ENCODE measurements at regions not wholly inside any gene's neighbourhood (a gene's known extent, or its start where the extent isn't known, plus 50 kb on each side); places are given as distances from the start of the nearest gene placed in this dataset.
"Not testable (repeated sequence)": the region's sequence is repeated elsewhere in the genome, so short reads cannot be mapped to it uniquely, and the experiment has no call there.

DNA sequence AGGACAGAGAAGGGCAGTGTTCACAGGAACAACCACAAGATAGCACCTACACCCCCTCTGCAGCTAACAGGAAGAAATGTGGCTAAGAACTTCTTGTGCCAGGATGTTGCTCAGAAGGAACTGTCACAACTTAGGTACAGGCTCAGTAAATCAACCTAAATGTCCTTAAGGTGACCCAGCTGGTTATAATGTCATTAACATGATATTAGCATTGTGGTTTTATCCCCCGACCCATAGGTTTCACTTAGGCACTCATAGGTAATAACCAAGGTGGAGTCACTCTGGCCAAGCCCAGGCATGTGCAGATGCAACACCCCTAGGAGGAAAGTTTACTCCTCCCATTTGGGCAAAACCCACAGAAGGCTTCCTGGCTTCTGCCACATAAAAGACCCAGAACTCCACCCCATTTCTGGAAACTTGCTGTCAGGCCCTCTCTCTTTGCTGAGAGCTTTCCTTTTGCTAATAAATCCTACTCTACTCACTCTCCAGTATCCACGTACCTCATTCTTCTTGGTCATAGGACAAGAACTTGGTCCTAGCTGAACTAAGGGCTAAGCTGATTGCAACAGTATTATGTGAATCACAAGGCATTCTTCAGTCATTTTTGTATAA lies 951.3 kb downstream of the SLITRK5 start:
- DNase-seq = no peak

GRCh38 chr13:88623150-88623549 lies 952.0 kb downstream of the SLITRK5 start:
- no peak for DNase-seq

DNA sequence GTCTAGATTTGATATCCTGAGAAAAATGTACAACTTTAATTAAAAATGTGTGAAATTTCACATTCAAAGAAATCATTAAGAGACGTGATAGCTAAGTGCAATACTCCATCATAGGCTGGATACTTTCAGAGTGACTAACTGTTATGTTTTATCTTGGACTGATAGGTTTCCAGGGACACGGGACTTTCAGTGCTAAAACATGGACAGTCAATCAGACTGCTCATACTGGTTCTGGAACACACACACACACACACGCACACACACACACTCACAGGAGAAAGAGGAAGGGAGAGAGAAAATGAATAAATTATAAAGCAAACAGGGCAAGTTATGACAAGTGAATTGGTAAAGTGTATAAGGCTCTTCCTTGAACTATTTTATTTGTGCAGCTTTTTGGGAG lies 955.9 kb downstream of the SLITRK5 start:
- DNase-seq = no peak

- no peak for DNase-seq
Measured at GRCh38 chr13:88628882-88629281, 957.7 kb downstream of the SLITRK5 start.

DNA sequence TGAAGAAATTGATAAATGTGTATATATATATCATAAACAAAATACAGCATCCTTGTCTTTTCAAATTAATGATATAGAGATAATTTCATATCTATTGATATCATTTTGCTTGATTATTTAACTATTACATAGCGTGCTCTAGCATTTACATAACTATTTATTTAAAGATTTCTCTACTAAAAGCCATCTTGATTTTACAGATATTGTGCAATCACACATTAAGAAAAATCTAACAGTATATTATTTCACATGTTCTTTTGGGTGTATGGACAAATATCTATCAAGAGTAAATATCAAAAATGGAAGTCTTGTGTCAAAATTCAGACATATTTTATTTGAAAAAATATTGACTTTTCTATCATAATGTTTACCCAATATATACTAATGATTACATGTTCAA lies 966.8 kb downstream of the SLITRK5 start:
- DNase-seq = no peak

DNA sequence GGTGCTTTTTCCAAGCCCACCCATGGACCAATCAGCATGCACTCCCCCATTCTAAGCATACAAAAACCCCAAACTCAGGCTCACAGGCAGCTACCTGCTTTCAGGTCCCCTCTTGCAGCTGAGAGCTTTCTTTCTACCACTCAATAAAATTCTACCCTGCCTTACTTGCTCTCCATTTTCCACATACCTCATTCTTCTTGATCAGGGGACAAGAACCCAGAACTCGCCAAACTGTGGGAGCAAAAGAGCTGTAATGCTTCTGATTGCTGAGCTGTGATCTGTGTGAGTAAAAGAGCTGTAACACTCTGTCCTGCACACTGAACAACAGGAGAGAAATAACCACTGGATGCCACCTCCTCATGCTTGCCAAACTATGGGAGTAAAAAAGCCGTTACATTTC lies 972.1 kb downstream of the SLITRK5 start:
- no peak for DNase-seq

- DNase-seq = no peak
Measured at GRCh38 chr13:88648598-88649373, 977.6 kb downstream of the SLITRK5 start.

- no peak for DNase-seq
Measured at GRCh38 chr13:88649855-88650254, 978.7 kb downstream of the SLITRK5 start.

- no peak for DNase-seq
Measured at GRCh38 chr13:88651531-88651930, 980.4 kb downstream of the SLITRK5 start.

DNA sequence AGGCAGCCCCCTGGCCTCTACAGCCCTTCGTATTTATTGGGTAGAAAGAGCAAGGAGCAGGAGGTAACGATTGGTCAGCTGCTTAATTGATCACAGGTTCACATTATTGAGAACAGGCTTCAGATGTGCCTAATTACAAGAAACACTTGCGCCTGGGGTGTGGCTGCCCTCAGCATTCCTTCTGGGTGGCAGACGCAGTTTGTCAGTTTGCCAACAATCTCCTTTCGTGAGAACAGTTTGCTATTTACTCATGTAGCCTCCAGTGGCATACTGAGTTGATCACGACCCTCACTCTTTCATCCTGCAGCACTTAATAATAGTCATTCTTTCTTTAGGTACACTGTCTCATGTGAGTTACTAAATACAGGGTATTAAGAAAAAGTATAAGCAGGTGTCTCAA lies 985.6 kb downstream of the SLITRK5 start:
- DNase-seq = peak; percentile 0

DNA sequence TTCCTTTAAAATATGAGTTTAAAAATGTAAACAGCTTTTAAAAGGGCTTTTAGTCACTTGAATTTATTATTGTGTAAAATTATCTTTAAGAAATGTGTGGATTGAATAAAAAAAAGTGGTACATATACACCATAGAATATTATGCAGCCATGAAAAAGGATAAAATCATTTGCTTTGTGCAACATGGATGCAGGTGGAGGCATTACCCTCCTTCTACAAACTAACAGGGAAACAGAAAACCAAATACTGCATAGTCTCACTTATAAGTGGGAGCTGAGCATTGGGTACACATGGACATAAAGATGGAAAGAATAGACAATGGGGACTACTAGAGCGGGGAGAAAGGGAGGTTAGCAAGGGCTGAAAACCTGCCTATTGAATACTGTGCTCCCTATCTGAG lies 999.3 kb downstream of the SLITRK5 start:
- no peak for DNase-seq

- no peak for DNase-seq
Measured at GRCh38 chr13:88674841-88675240, 1003.7 kb downstream of the SLITRK5 start.

- no peak for DNase-seq
Measured at GRCh38 chr13:88675347-88675996, 1004.3 kb downstream of the SLITRK5 start.

DNA sequence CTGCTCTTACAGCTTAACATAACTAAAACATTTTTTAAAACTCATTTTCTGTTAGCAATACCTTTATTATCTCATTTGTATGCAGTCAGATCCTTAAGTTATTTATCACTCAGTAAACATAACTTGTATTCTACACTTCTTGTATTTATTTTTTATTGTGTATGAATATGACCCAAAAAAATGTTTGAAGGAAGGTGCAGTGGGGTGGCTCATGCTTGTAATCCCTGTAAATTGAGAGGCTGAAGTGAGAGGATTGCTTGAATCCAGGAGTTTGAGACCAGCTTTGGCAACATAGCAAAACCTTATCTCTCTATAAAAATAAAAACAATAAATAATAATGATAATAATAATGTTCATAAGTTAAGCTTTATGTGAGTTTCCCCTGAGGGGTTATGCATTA lies 1004.8 kb downstream of the SLITRK5 start:
- no peak for DNase-seq

- DNase-seq = no peak
Measured at GRCh38 chr13:88685459-88685858, 1014.3 kb downstream of the SLITRK5 start.

GRCh38 chr13:88701551-88701950 lies 1030.4 kb downstream of the SLITRK5 start:
- no peak for DNase-seq

DNA sequence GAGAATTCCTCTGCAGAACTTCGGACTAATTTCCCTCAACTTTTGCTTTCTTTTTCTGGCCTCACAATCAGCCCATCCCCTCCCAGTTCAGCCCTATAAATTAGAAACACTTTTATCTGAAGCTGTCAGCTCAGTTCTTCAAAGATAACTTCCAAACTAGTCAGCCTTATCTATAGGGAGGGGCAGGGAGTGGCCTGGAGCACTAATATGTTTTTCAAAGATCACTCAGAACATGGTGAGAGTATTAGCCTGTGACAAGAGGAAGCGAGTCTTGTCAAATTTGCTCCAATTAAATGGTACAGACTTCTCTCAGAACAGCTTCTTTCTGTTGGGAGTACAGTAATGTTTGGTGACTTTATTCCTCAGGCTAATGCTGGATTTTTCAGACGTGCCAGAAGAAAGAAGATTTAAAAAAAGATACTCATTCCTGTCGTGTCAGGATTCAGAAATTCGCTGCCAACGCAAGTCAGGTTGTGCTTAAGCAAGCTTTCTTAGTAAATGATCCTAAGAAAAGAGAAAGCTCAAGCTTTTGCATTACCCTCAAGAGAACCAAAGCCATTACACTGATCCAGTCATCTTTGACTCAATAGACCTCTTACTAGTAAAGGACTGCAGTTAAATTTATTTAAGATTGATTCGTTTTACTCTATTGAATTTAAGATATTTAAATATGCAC lies 1033.6 kb downstream of the SLITRK5 start:
- DNase-seq = no peak

- DNase-seq = no peak
Measured at GRCh38 chr13:88707646-88708045, 1036.5 kb downstream of the SLITRK5 start.

DNA sequence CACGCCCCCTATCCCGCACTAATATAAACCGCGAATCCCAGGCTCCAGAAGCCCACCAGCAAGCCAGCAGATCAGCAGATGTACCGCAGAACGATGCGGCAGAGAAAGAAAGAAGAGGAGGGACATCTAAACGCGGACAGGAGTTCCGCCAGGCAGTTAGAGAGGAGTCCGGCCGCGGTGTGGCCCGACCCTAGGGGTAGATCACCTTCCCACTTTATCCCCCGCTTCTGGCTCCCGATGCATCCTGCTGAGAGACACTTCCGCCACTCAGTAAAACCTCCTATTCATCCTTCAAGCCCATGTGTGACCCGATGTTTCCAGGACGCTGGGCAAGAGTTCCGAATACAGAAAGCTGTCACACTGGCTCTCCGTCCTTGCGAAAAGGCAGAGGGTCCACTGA lies 1046.8 kb downstream of the SLITRK5 start:
- no peak for DNase-seq

- no peak for DNase-seq
Measured at GRCh38 chr13:88718781-88719180, 1047.6 kb downstream of the SLITRK5 start.

DNA sequence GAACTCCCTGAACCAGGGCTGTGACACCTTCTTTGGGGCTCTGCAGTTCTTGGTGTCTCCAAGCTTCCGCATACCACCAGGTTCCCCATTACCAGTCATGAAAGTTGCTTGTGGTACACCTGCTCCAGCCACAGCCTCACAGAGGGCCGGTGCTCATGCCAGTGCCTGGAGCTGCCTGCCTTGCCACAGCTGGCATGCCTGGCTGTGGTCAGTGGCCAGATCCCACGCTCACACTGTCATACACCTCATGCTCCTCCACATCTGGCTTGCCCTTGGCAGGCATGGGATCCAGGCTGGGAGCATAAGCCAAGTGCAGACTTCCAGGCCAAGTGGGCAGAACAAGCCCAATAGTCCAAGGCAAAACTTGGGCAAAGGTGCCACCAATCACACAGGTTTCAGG lies 1054.9 kb downstream of the SLITRK5 start:
- no peak for DNase-seq

- DNase-seq = not testable (repeated sequence)
Measured at GRCh38 chr13:88727236-88727635, 1056.1 kb downstream of the SLITRK5 start.

DNA sequence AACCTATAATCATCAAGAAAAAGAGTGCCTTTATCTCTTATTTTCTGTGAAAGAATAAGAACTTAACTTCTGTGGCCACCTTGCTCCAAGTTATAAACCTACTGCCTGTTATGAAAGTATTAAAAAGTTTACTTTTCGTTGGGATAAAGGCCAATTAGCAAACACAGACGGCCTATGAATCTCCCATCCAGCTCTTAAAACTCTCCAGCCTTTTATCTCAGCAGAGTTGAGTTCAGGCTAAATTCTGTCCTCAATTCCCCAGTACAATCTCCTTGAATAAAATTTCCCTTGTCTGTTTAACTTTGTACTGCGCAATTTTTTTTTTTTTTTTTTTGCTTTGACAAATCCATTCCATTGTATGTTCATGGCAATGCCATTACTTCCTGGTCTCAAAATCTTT lies 1058.4 kb downstream of the SLITRK5 start:
- no peak for DNase-seq

GRCh38 chr13:88736026-88736425 lies 1064.9 kb downstream of the SLITRK5 start:
- no peak for DNase-seq

Measured in COR-L47 (cell line).